KMS-11 (cell line): ENCODE measurements at regions not wholly inside any gene's neighbourhood (a gene's known extent, or its start where the extent isn't known, plus 50 kb on each side); places are given as distances from the start of the nearest gene placed in this dataset.

Experiments
- H2AFZ ChIP-seq: fragments of 200-600 bp; sonication (generic); 2 replicates; pipeline ENCODE4 v1.6.1; 2016; ENCODE audit warnings: antibody characterized with exemption, mixed run types, low read depth
- H3K27ac ChIP-seq: fragments of 200-600 bp; sonication (generic); 2 replicates; pipeline ENCODE4 v1.6.1; 2016; ENCODE audit warnings: mild to moderate bottlenecking, mixed run types
- H3K27me3 ChIP-seq: fragments of 200-600 bp; sonication (generic); 2 replicates; pipeline ENCODE4 v1.6.1; 2017; ENCODE audit warnings: mild to moderate bottlenecking, low read depth, mixed run types, moderate library complexity; ENCODE audit not compliant: insufficient read depth
- H3K36me3 ChIP-seq: fragments of 200-600 bp; sonication (generic); 2 replicates; pipeline ENCODE4 v1.6.1; 2017; ENCODE audit warnings: mild to moderate bottlenecking, mixed run types; ENCODE audit not compliant: insufficient read depth
- H3K4me1 ChIP-seq: fragments of 200-600 bp; sonication (generic); 2 replicates; pipeline ENCODE4 v1.6.1; 2016; ENCODE audit warnings: mild to moderate bottlenecking, low read depth, mixed run types; ENCODE audit not compliant: poor library complexity, severe bottlenecking
- H3K4me2 ChIP-seq: fragments of 200-600 bp; sonication (generic); 2 replicates; pipeline ENCODE4 v1.7.0; 2016; ENCODE audit warnings: mild to moderate bottlenecking, mixed run types
- H3K4me3 ChIP-seq: fragments of 200-600 bp; sonication (generic); IDR thresholded peaks from 2 replicates; pipeline ENCODE4 v1.6.1; 2017; ENCODE audit warnings: low read depth, low read length, mixed read lengths; ENCODE audit not compliant: insufficient read depth
- H3K79me2 ChIP-seq: fragments of 200-600 bp; sonication (generic); 2 replicates; pipeline ENCODE4 v1.6.1; 2016; ENCODE audit warnings: low read depth, mixed run types; ENCODE audit not compliant: insufficient read depth
- H3K9ac ChIP-seq: fragments of 200-600 bp; sonication (generic); 2 replicates; pipeline ENCODE4 v1.6.1; 2016; ENCODE audit warnings: mild to moderate bottlenecking, mixed run types
- H4K20me1 ChIP-seq: fragments of 200-600 bp; sonication (generic); 2 replicates; pipeline ENCODE4 v1.6.1; 2016; ENCODE audit warnings: mild to moderate bottlenecking, mixed run types; ENCODE audit not compliant: insufficient read depth
- TF ChIP-seq, protein P1 (sequence below): fragments of 200-600 bp; sonication (generic); conservative IDR thresholded peaks from 2 replicates; pipeline ENCODE4 v1.6.1; 2017; ENCODE audit warnings: low read depth, mild to moderate bottlenecking, antibody characterized with exemption, low read length, moderate library complexity, mixed read lengths

DNA sequence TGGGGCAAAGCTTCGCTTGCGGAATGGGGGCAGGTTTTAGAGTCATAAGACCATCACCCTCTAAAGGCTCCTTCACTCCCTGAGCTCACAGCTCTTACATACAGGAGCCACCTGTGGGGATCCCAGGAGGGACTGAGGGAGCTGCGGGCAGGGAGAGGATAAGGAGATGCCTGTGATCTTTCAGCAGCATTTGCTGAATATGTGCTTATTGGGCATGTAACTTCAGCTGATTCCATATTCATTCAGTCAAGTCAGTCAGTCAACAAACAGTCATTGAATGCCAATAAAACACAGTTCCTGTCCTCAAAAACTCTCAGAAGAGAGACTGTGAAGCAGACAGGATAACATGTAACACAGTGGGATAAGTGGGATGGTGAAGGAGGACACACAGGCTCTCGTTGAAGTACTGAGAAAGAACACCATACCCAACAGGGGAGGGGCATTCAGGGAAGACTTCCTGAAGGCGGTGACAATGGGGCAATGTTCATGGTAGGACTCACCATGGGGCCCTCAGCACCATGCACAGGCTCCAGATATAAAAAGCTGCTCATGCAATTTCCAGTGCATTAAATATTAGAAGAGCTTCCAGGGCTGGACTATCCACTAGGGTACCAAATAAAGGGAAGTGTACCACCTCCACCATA lies 240.9 kb downstream of the UACA start:
- no peaks in the 10 kb centered on the region for H3K36me3 ChIP-seq
- no peak overlapping the region for H3K4me2 ChIP-seq
- no peaks in the 10 kb centered on the region for H3K4me1 ChIP-seq
- no peak overlapping the region for H3K4me3 ChIP-seq
- H3K27me3 ChIP-seq, result no peaks in the 10 kb centered on the region
- no peaks in the 10 kb centered on the region for H3K79me2 ChIP-seq
- no peak overlapping the region for H2AFZ ChIP-seq
- H4K20me1 ChIP-seq, result no peaks in the 10 kb centered on the region
- TF ChIP-seq, protein P1, sequence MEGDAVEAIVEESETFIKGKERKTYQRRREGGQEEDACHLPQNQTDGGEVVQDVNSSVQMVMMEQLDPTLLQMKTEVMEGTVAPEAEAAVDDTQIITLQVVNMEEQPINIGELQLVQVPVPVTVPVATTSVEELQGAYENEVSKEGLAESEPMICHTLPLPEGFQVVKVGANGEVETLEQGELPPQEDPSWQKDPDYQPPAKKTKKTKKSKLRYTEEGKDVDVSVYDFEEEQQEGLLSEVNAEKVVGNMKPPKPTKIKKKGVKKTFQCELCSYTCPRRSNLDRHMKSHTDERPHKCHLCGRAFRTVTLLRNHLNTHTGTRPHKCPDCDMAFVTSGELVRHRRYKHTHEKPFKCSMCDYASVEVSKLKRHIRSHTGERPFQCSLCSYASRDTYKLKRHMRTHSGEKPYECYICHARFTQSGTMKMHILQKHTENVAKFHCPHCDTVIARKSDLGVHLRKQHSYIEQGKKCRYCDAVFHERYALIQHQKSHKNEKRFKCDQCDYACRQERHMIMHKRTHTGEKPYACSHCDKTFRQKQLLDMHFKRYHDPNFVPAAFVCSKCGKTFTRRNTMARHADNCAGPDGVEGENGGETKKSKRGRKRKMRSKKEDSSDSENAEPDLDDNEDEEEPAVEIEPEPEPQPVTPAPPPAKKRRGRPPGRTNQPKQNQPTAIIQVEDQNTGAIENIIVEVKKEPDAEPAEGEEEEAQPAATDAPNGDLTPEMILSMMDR, result no peak
- no peak overlapping the region for H3K9ac ChIP-seq
- no peak overlapping the region for H3K27ac ChIP-seq

DNA sequence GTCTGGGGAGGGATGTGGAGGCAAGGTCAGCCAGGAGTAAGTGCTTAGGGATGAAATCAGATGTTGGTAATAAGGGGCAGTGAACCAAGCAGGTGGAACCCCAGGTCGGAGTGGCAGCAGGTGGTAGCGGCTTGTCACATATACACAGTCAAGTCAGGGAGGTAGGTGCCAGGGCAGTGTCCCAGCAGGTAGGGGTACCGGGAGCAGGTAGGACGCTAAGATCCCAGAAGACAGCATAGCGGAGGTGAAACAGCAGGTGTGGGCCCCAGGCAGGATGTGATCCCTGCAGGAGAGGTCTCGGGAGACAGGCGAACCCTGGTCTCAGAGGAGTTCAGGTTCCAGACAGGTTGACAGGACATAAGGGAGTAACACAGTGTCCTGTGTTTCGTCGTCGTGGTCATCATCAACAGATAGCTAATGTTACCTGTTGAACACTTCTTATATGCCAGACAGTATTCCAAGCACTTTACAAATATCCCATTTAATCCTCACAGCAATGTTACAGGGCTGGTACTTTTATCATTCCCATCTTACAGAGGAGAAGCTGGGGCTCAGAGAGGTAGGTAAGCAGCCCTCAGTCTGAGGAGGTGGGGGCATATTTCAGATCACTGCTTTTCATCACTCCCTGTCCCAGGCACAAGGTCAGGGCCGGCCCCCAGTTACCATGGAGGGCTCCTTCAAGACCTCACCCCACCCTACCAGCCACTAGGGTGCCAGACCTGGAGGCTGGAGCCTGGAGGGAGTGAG lies 241.6 kb downstream of the UACA start:
- H2AFZ ChIP-seq, result no peak overlapping the region
- no peaks in the 10 kb centered on the region for H4K20me1 ChIP-seq
- no peaks in the 10 kb centered on the region for H3K27me3 ChIP-seq
- H3K4me1 ChIP-seq, result no peaks in the 10 kb centered on the region
- no peak overlapping the region for H3K9ac ChIP-seq
- H3K27ac ChIP-seq, result no peak overlapping the region
- no peaks in the 10 kb centered on the region for H3K36me3 ChIP-seq
- no peak overlapping the region for H3K4me3 ChIP-seq
- TF ChIP-seq, protein P1, result no peak
- no peak overlapping the region for H3K4me2 ChIP-seq
- no peaks in the 10 kb centered on the region for H3K79me2 ChIP-seq

DNA sequence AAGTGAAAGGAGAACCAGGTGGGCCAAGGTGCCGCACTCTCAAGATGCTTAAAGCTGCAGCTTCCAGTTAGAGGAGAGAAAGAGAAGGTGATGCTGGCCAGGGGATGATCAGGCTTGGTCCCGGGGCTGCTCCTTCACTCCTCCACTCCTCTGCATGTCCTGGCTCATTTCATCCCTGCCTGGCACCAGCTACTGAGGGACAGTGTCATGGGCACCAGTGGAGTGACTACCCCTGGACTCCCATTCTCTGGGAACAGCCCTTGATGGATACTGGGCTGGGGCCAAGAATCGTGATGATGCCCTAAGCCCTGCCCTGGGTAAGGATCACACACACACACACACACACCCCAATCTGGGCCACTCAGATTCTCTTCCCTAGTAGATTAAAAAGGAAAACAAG lies 243.7 kb downstream of the UACA start:
- H3K27me3 ChIP-seq, result no peaks in the 10 kb centered on the region
- no peak overlapping the region for H3K9ac ChIP-seq
- H3K4me3 ChIP-seq, result no peak overlapping the region
- H3K79me2 ChIP-seq, result no peaks in the 10 kb centered on the region
- H3K27ac ChIP-seq, result no peak overlapping the region
- TF ChIP-seq, protein P1, result no peak
- H2AFZ ChIP-seq, result no peak overlapping the region
- H3K4me2 ChIP-seq, result no peak overlapping the region
- no peaks in the 10 kb centered on the region for H3K4me1 ChIP-seq
- H4K20me1 ChIP-seq, result no peaks in the 10 kb centered on the region
- no peaks in the 10 kb centered on the region for H3K36me3 ChIP-seq

DNA sequence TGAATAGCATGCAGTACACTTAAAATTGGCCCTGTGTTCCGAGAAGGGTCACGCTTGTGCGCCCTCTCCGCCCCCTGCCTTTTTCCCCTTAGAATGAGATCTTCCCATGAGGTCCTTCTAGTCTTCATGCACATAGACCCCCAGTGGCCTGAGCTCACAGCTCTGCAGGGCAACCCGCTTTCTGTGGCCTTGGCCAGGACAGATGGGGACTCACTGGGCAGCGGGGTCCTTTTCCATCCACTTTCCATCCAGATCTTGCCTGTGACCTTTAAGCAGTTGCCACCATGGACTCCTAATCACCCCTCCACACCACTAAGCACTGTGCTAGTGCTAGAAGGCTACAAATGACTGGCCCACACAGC lies 244.4 kb downstream of the UACA start:
- Histone ChIP-seq H2AFZ (no peak overlapping the region), H3K4me2 (no peak overlapping the region), H3K4me1 (no peaks in the 10 kb centered on the region), H3K27ac (no peak overlapping the region), H3K4me3 (no peak overlapping the region), H4K20me1 (no peaks in the 10 kb centered on the region), H3K27me3 (no peaks in the 10 kb centered on the region), H3K36me3 (no peaks in the 10 kb centered on the region), H3K79me2 (no peaks in the 10 kb centered on the region), H3K9ac (no peak overlapping the region)
- TF ChIP-seq, protein P1, result no peak
